ENCODE measurements at regions not wholly inside any gene's neighbourhood (a gene's known extent, or its start where the extent isn't known, plus 50 kb on each side); places are given as distances from the start of the nearest gene placed in this dataset.

- H3K79me2 ChIP-seq (ENCODE audit: insufficient read depth): no peaks in the 10 kb centered on the region
- DNase-seq: no peak
- no peaks in the 10 kb centered on the region for H3K36me3 ChIP-seq (replicated peaks in 1 of 2; ENCODE audit: control insufficient read depth in 1 of 2, insufficient read depth in 2 of 2, low read length in 1 of 2)
- CTCF ChIA-PET: no interaction called here
- H3K9me2 ChIP-seq: no peaks in the 10 kb centered on the region
- H3K9ac ChIP-seq: no peak overlapping the region
- TF ChIP-seq SMC3 (IDR thresholded peaks at IDR 0.05; ENCODE audit: low read depth, low read length): no peak
- TF ChIP-seq EP300 (IDR thresholded peaks at IDR 0.05; ENCODE audit: borderline replicate concordance in 1 of 2, low read depth in 1 of 2, low read length in 1 of 2): no peak
- no peak for TF ChIP-seq RFX5 (IDR thresholded peaks at IDR 0.05; ENCODE audit: low read length)
- TF ChIP-seq, protein P1, sequence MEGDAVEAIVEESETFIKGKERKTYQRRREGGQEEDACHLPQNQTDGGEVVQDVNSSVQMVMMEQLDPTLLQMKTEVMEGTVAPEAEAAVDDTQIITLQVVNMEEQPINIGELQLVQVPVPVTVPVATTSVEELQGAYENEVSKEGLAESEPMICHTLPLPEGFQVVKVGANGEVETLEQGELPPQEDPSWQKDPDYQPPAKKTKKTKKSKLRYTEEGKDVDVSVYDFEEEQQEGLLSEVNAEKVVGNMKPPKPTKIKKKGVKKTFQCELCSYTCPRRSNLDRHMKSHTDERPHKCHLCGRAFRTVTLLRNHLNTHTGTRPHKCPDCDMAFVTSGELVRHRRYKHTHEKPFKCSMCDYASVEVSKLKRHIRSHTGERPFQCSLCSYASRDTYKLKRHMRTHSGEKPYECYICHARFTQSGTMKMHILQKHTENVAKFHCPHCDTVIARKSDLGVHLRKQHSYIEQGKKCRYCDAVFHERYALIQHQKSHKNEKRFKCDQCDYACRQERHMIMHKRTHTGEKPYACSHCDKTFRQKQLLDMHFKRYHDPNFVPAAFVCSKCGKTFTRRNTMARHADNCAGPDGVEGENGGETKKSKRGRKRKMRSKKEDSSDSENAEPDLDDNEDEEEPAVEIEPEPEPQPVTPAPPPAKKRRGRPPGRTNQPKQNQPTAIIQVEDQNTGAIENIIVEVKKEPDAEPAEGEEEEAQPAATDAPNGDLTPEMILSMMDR (IDR thresholded peaks at IDR 0.05): no peak
- no peak for TF ChIP-seq TAF1 (IDR thresholded peaks at IDR 0.05; ENCODE audit: borderline replicate concordance, low read depth, low read length)
- TF ChIP-seq REST (IDR thresholded peaks at IDR 0.05; ENCODE audit: low read depth, low read length): no peak
- TF ChIP-seq RAD21 (IDR thresholded peaks at IDR 0.05; ENCODE audit: low read length): no peak
- no peak for TF ChIP-seq GABPA (IDR thresholded peaks at IDR 0.05; ENCODE audit: low read depth)
- TF ChIP-seq TEAD4 (IDR thresholded peaks at IDR 0.05; ENCODE audit: borderline replicate concordance, insufficient read depth): no peak
- TF ChIP-seq NFIC (IDR thresholded peaks at IDR 0.05; ENCODE audit: borderline replicate concordance): no peak
- no peak for TF ChIP-seq MXI1 (IDR thresholded peaks at IDR 0.05; ENCODE audit: low read depth, low read length)
- no peak for TF ChIP-seq POLR2AphosphoS5 (IDR thresholded peaks at IDR 0.05; ENCODE audit: low read depth, low read length)
- TF ChIP-seq SIN3A (IDR thresholded peaks at IDR 0.05; ENCODE audit: borderline replicate concordance, low read depth, low read length): no peak
- no peak for TF ChIP-seq YY1 (IDR thresholded peaks at IDR 0.05; ENCODE audit: low read depth)
- no peak for TF ChIP-seq FOXM1 (IDR thresholded peaks at IDR 0.05; ENCODE audit: low read depth)
- no peak for TF ChIP-seq JUND (IDR thresholded peaks at IDR 0.05)
- TF ChIP-seq TCF12 (IDR thresholded peaks at IDR 0.05): no peak
- no peak for TF ChIP-seq EZH2phosphoT487 (IDR thresholded peaks at IDR 0.05; ENCODE audit: borderline replicate concordance, low read depth)
- no peak overlapping the region for H3K4me3 ChIP-seq (ENCODE audit: low read depth in 2 of 2, low read length in 1 of 2)
- H3F3A ChIP-seq (replicated peaks; ENCODE audit: insufficient read depth): no peaks in the 10 kb centered on the region
- H3K27ac ChIP-seq (ENCODE audit: low read depth in 2 of 2, low read length in 1 of 2): no peak overlapping the region
- 67% methylated on average over 4 of the region's 4 CpGs for WGBS (ENCODE audit: low lambda C conversion rate)
- H3K9me3 ChIP-seq: no peaks in the 10 kb centered on the region
- POLR2A ChIA-PET: no interaction called here
- no peak overlapping the region for H2AFZ ChIP-seq (ENCODE audit: low read depth)
- H3K4me2 ChIP-seq: no peak overlapping the region
- H3K27me3 ChIP-seq (ENCODE audit: insufficient read depth): no peaks in the 10 kb centered on the region
- H3K4me1 ChIP-seq (ENCODE audit: control insufficient read depth in 1 of 2, insufficient read depth in 2 of 2, low read depth in 1 of 2, low read length in 1 of 2): peaks cover 5 to 18% of the 10 kb centered on the region in 2 experiments; a peak in 2 of 4 replicates
- no peaks in the 10 kb centered on the region for H4K20me1 ChIP-seq (ENCODE audit: insufficient read depth)
These were observed 215.2 kb downstream of the LMBRD1 start for GRCh38 chr6:69581581-69581980.
